HCT116 (cell line): ENCODE measurements at regions not wholly inside any gene's neighbourhood (a gene's known extent, or its start where the extent isn't known, plus 50 kb on each side); places are given as distances from the start of the nearest gene placed in this dataset.
"Not testable (repeated sequence)": the region's sequence is repeated elsewhere in the genome, so short reads cannot be mapped to it uniquely, and the experiment has no call there.

ENCODE experiments used
- ATAC-seq: fragments of 200-7000 bp; cut with Tn5 transposase; 2 replicates; pipeline ENCODE4 v1.9.1; 2020; ENCODE audit warnings: mild to moderate bottlenecking, moderate library complexity
- BruUV-seq: library from RNA; stranded (reverse); fragments of 400-500 nt; replicated peaks from 2 replicates; lab custom pipeline; 2021; lab: Mats Ljungman, UMichigan
- CTCF ChIA-PET: fragments of 300-600 bp; sonication (Branson Sonifier 250); formaldehyde crosslinking; loops from one replicate; lab custom pipeline; 2021; ENCODE audit warnings: antibody characterized with exemption; lab: Charles Lee
- POLR2A ChIA-PET: fragments of 300-600, 350-600 bp; sonication (Branson Sonifier 250); formaldehyde crosslinking; loops from one replicate; lab custom pipeline; 2021; ENCODE audit warnings: antibody characterized with exemption; lab: Charles Lee
- RAD21 ChIA-PET, 2 experiments: fragments of 300-600 bp; sonication (Branson Sonifier 250); formaldehyde crosslinking; loops; one replicate each; lab custom pipeline; 2023; ENCODE audit warnings: low total read pairs in 2 of 2; ENCODE audit not compliant: uncharacterized antibody in 2 of 2, unreplicated experiment in 2 of 2, low non-redundant PET in 1 of 2; lab: Charles Lee
- DNase-seq: peaks from one replicate; pipeline ENCODE4 v3.0.0-alpha.2; 2010; ENCODE audit warnings: low read depth, low spot score
- H2AFZ ChIP-seq: fragments of 200-600 bp; shearing (Covaris generic), sonication (generic); 2 replicates; pipeline ENCODE4 v1.6.1; 2017; ENCODE audit warnings: low read depth, mixed run types, mixed read lengths, antibody characterized with exemption, low read length; ENCODE audit not compliant: poor library complexity, severe bottlenecking
- H3K27ac ChIP-seq: 2 replicates; pipeline ENCODE4 v1.5.1; 2012; ENCODE audit warnings: low read depth, low read length
- H3K27me3 ChIP-seq: fragments of 200-600 bp; sonication (generic); 2 replicates; pipeline ENCODE4 v1.6.1; 2016; ENCODE audit warnings: mixed run types, low read length, mixed read lengths; ENCODE audit not compliant: insufficient read depth
- H3K36me3 ChIP-seq, 2 experiments: fragments of 200-500 bp in 1 of 2; fragments of 200-600 bp in 1 of 2; sonication (Bioruptor generic) in 1 of 2; sonication (generic) in 1 of 2; 2 replicates each; pipeline versions ENCODE4 v1.5.1 to v1.6.1; 2014 to 2016; ENCODE audit warnings: low read length in 2 of 2, inconsistent platforms in 1 of 2, mixed read lengths in 1 of 2, mixed run types in 1 of 2; ENCODE audit not compliant: insufficient read depth in 2 of 2, control insufficient read depth in 1 of 2
- H3K4me1 ChIP-seq, 2 experiments: fragments of 200-600 bp in 1 of 2; sonication (generic) in 1 of 2; 2 replicates each; pipeline versions ENCODE4 v1.5.1 to v1.6.1; 2012 to 2017; ENCODE audit warnings: low read length in 2 of 2, inconsistent platforms in 1 of 2, mild to moderate bottlenecking in 1 of 2, mixed read lengths in 1 of 2, mixed run types in 1 of 2, moderate library complexity in 1 of 2; ENCODE audit not compliant: insufficient read depth in 2 of 2, control insufficient read depth in 1 of 2
- H3K4me2 ChIP-seq: fragments of 200-600 bp; sonication (generic); 2 replicates; pipeline ENCODE4 v1.6.1; 2017; ENCODE audit warnings: mixed run types, low read length, mixed read lengths
- H3K4me3 ChIP-seq, 2 experiments: fragments of 200-600 bp in 1 of 2; sonication (generic) in 1 of 2; replicated peaks in 1 of 2; 2 replicates each; pipeline ENCODE4 v1.5.1; 2011 to 2016; ENCODE audit warnings: low read length in 2 of 2, control low read depth in 1 of 2, low read depth in 1 of 2, mild to moderate bottlenecking in 1 of 2, mixed read lengths in 1 of 2, mixed run types in 1 of 2
- H3K79me2 ChIP-seq: fragments of 200-600 bp; sonication (generic); 2 replicates; pipeline ENCODE4 v1.6.1; 2017; ENCODE audit warnings: mild to moderate bottlenecking, mixed run types, low read length, moderate library complexity, mixed read lengths; ENCODE audit not compliant: insufficient read depth
- H3K9ac ChIP-seq: fragments of 200-600 bp; sonication (generic); 2 replicates; pipeline ENCODE4 v1.6.1; 2016; ENCODE audit warnings: low read length, mixed read lengths
- H3K9me2 ChIP-seq: fragments of 200-600 bp; sonication (generic), shearing (Covaris generic); 2 replicates; pipeline ENCODE4 v1.6.1; 2017; ENCODE audit warnings: mixed run types, mild to moderate bottlenecking, moderate library complexity; ENCODE audit not compliant: insufficient read depth
- H3K9me3 ChIP-seq, 2 experiments: fragments of 200-500 bp in 1 of 2; fragments of 200-600 bp in 1 of 2; sonication (Bioruptor generic) in 1 of 2; sonication (generic) in 1 of 2; 2 replicates each; pipeline ENCODE4 v1.6.1; 2014 to 2017; ENCODE audit warnings: low read length in 2 of 2, mixed read lengths in 2 of 2, inconsistent platforms in 1 of 2, low read depth in 1 of 2, mild to moderate bottlenecking in 1 of 2, mixed run types in 1 of 2, moderate library complexity in 1 of 2; ENCODE audit not compliant: control insufficient read depth in 1 of 2, insufficient read depth in 1 of 2
- H4K20me1 ChIP-seq: fragments of 200-600 bp; sonication (generic), shearing (Covaris generic); 2 replicates; pipeline ENCODE4 v1.6.1; 2017; ENCODE audit warnings: mixed run types, mild to moderate bottlenecking, moderate library complexity; ENCODE audit not compliant: insufficient read depth
- CEBPB ChIP-seq: IDR thresholded peaks from 2 replicates; pipeline ENCODE4 v1.6.1; 2012; ENCODE audit warnings: low read depth
- ELF1 ChIP-seq: IDR thresholded peaks from 2 replicates; pipeline ENCODE4 v1.6.1; 2012; ENCODE audit warnings: low read depth, borderline replicate concordance
- EZH2phosphoT487 ChIP-seq: fragments of 200-600 bp; IDR thresholded peaks from 2 replicates; pipeline ENCODE4 v1.6.1; 2018; ENCODE audit warnings: antibody characterized with exemption, borderline replicate concordance
- FOSL1 ChIP-seq: IDR thresholded peaks from 2 replicates; pipeline ENCODE4 v1.6.1; 2012; ENCODE audit warnings: low read depth
- JUND ChIP-seq: IDR thresholded peaks from 2 replicates; pipeline ENCODE4 v1.6.1; 2012
- POLR2A ChIP-seq: IDR thresholded peaks from 2 replicates; pipeline ENCODE4 v1.7.0; 2011; ENCODE audit warnings: borderline replicate concordance; ENCODE audit not compliant: insufficient read depth, insufficient read length; ENCODE audit errors: extremely low read depth
- POLR2AphosphoS5 ChIP-seq: IDR thresholded peaks from 2 replicates; pipeline ENCODE4 v1.6.1; 2011; ENCODE audit warnings: mild to moderate bottlenecking, low read depth, low read length, moderate library complexity
- SP1 ChIP-seq: IDR thresholded peaks from 2 replicates; pipeline ENCODE4 v1.6.1; 2012; ENCODE audit warnings: low read depth
- SRF ChIP-seq: IDR thresholded peaks from 2 replicates; pipeline ENCODE4 v1.6.1; 2012; ENCODE audit warnings: low read depth
- ZFX ChIP-seq: fragments of 450-650 bp; IDR thresholded peaks from 2 replicates; pipeline ENCODE4 v1.6.1; 2017
- intact Hi-C: fragments of 100-400 bp; cut with micrococcal nuclease; formaldehyde crosslinking; loops from 2 replicates; pipeline ENCODE4 v1.10.0; 2022
- TF ChIP-seq, protein P1 (sequence below), 3 experiments: fragments of 200-600 bp in 1 of 3; sonication (generic) in 1 of 3; IDR thresholded peaks in 2 of 3; conservative IDR thresholded peaks in 1 of 3; 2 replicates each; pipeline ENCODE4 v1.5.1; 2012 to 2017; ENCODE audit warnings: low read depth in 2 of 3, low read length in 2 of 3, antibody characterized with exemption in 1 of 3, borderline replicate concordance in 1 of 3, control low read depth in 1 of 3, mild to moderate bottlenecking in 1 of 3, mixed read lengths in 1 of 3, mixed run types in 1 of 3, moderate library complexity in 1 of 3; ENCODE audit not compliant: insufficient read depth in 1 of 3

DNA sequence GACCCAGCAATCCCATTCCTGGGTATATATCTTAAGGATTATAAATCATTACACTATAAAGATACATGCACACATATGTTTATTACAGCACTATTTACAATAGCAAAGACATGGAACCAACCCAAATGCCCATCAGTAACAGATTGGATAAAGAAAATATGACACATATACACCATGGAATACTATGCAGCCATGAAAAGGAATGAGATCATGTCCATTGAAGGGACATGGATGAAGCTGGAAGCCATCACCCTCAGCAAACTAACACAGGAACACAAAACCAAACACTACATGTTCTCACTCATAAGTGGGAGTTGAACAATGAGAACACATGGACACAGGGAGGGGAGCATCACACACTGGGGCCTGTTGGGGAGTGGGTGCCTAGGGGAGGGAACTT lies 694.5 kb downstream of the CBLN4 start:
- H3K36me3 ChIP-seq, RAD21 ChIA-PET, intact Hi-C loops, DNase-seq, H3K9me2 ChIP-seq, CTCF ChIA-PET, H3K4me1 ChIP-seq, H3K27ac ChIP-seq, H3K4me2 ChIP-seq, H3K4me3 ChIP-seq, POLR2A ChIA-PET, ATAC-seq, H2AFZ ChIP-seq, H3K27me3 ChIP-seq, BruUV-seq, H3K9ac ChIP-seq, H4K20me1 ChIP-seq, H3K79me2 ChIP-seq: not testable (repeated sequence)
- peaks cover 20 to 22% of the 10 kb centered on the region in 2 experiments; a peak in 2 of 4 replicates for H3K9me3 ChIP-seq

DNA sequence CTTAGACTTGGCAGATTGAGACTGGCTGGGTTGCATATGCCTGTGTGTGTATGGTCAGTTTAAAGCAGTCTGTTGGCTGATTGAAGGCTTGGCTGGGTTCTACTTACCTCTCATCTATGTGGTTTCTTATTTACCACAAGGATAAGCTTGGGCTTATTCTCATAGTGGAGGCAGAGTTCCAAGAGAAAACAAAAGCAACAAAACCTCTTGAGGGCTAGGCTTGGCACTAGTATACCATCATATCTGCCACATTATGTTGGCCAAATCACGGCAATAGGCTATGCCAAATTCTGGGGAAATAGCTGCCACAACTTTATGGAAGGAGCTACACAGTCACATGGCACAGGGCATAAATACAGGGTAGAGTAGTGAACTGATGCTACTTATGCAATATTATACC lies 714.1 kb downstream of the CBLN4 start:
- ChIA-PET POLR2A (no interaction called here), CTCF (no interaction called here), RAD21 (no interaction called here)
- no peak overlapping the region for H3K9ac ChIP-seq
- no TSS peak for BruUV-seq
- peaks cover 6 to 36% of the 10 kb centered on the region in 2 experiments; a peak in 2 of 4 replicates for H3K9me3 ChIP-seq
- H3K4me1 ChIP-seq: no peaks in the 10 kb centered on the region
- H3K79me2 ChIP-seq: no peaks in the 10 kb centered on the region
- no peak overlapping the region for H3K27ac ChIP-seq
- no peak overlapping the region for H3K4me3 ChIP-seq
- ATAC-seq (no peak), DNase-seq (no peak)
- H2AFZ ChIP-seq: no peak overlapping the region
- H3K36me3 ChIP-seq: no peaks in the 10 kb centered on the region
- no peaks in the 10 kb centered on the region for H4K20me1 ChIP-seq
- H3K27me3 ChIP-seq: no peaks in the 10 kb centered on the region
- H3K9me2 ChIP-seq: no peaks in the 10 kb centered on the region
- no peak for TF ChIP-seq POLR2AphosphoS5
- TF ChIP-seq FOSL1: no peak
- TF ChIP-seq POLR2A: no peak
- TF ChIP-seq EZH2phosphoT487: no peak
- no peak for TF ChIP-seq JUND
- TF ChIP-seq, protein P1, sequence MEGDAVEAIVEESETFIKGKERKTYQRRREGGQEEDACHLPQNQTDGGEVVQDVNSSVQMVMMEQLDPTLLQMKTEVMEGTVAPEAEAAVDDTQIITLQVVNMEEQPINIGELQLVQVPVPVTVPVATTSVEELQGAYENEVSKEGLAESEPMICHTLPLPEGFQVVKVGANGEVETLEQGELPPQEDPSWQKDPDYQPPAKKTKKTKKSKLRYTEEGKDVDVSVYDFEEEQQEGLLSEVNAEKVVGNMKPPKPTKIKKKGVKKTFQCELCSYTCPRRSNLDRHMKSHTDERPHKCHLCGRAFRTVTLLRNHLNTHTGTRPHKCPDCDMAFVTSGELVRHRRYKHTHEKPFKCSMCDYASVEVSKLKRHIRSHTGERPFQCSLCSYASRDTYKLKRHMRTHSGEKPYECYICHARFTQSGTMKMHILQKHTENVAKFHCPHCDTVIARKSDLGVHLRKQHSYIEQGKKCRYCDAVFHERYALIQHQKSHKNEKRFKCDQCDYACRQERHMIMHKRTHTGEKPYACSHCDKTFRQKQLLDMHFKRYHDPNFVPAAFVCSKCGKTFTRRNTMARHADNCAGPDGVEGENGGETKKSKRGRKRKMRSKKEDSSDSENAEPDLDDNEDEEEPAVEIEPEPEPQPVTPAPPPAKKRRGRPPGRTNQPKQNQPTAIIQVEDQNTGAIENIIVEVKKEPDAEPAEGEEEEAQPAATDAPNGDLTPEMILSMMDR (IDR thresholded peaks at IDR 0.05 in 2 of 3, conservative IDR thresholded peaks at IDR 0.05 in 1 of 3; ENCODE audit: borderline replicate concordance in 1 of 3, insufficient read depth in 1 of 3, low read depth in 2 of 3, low read length in 2 of 3): no peak
- TF ChIP-seq CEBPB: no peak
- TF ChIP-seq SRF: no peak
- no peak for TF ChIP-seq SP1
- TF ChIP-seq ELF1: no peak
- TF ChIP-seq ZFX: no peak
- intact Hi-C loops: no loop called here
- H3K4me2 ChIP-seq: no peak overlapping the region
